ENCODE measurements at regions not wholly inside any gene's neighbourhood (a gene's known extent, or its start where the extent isn't known, plus 50 kb on each side); places are given as distances from the start of the nearest gene placed in this dataset.
A peak's percentile ranks its signal among the peaks of the same experiment; 100 is the strongest.

GRCh38 chr6:156182356-156182755 is 594.8 kb upstream of the ARID1B start (continued):
- TF ChIP-seq CTCF (IDR thresholded peaks at IDR 0.05) (no peak), HOXA7 (CRISPR knock-in tag; IDR thresholded peaks at IDR 0.05) (no peak), MAZ (IDR thresholded peaks at IDR 0.05; ENCODE audit: borderline replicate concordance, low read depth, low read length) (no peak), MAFK (IDR thresholded peaks at IDR 0.05; ENCODE audit: partially characterized antibody) (no peak), JUN (IDR thresholded peaks at IDR 0.05) (no peak), CBX8 (IDR thresholded peaks at IDR 0.05) (no peak), ZNF302 (CRISPR knock-in tag; IDR thresholded peaks at IDR 0.05) (no peak), MYC (IDR thresholded peaks at IDR 0.05; ENCODE audit: borderline replicate concordance, low read length) (no peak), EHMT2 (IDR thresholded peaks at IDR 0.05; ENCODE audit: low read depth) (no peak), FOXS1 (CRISPR knock-in tag; IDR thresholded peaks at IDR 0.05) (no peak), EP300 (IDR thresholded peaks at IDR 0.05) (no peak), HEYL (CRISPR knock-in tag; IDR thresholded peaks at IDR 0.05) (no peak), RFX5 (IDR thresholded peaks at IDR 0.05) (no peak)

- ChIA-PET POLR2A (no interaction called here), CTCF (no interaction called here)
- Histone ChIP-seq H3K4me1 (no peaks in the 10 kb centered on the region), H3K9me3 (no peaks in the 10 kb centered on the region), H3K4me3 (no peak overlapping the region), H3K27ac (no peak overlapping the region), H3K4me2 (no peak overlapping the region)
- 13% methylated on average over 6 of the region's 6 CpGs for WGBS (ENCODE audit: missing lambda C conversion rate)
- no peak for TF ChIP-seq KDM1A (IDR thresholded peaks at IDR 0.05; ENCODE audit: low read depth)
- TF ChIP-seq CTCF (IDR thresholded peaks at IDR 0.05): no peak
- no peak for DNase-seq (ENCODE audit: low read depth in 1 of 2, low spot score in 1 of 2)
- ATAC-seq: no peak
- no peak for FAIRE-seq
Observed at GRCh38 chr6:156181506-156181905, 595.7 kb upstream of the ARID1B start.

- FAIRE-seq (no peak), DNase-seq (ENCODE audit: low read depth in 1 of 2, low spot score in 1 of 2) (peak; percentile 2 to 29), ATAC-seq (peak; percentile 54 to 61; a peak in 5 of 6 replicates)
- TF ChIP-seq RAD21 (conservative IDR thresholded peaks at IDR 0.05 in 1 of 2, IDR thresholded peaks at IDR 0.05 in 1 of 2) (peak; percentile 15 to 20; a peak in 1 of 5 replicates), BHLHE40 (IDR thresholded peaks at IDR 0.05; ENCODE audit: low read depth, low read length) (no peak)
- ChIA-PET CTCF (no interaction called here), POLR2A (no interaction called here)
- no peak overlapping the region; the same call in 2 of the 3 replicates for H3K4me2 ChIP-seq
- H3K4me3 ChIP-seq: no peak overlapping the region
- H3K9me3 ChIP-seq: no peaks in the 10 kb centered on the region
- no peak overlapping the region for H3K27ac ChIP-seq
- WGBS (ENCODE audit: missing lambda C conversion rate): 32% methylated on average over 12 of the region's 12 CpGs
- H3K4me1 ChIP-seq: no peaks in the 10 kb centered on the region
Observed at GRCh38 chr6:156175971-156176421, 601.2 kb upstream of the ARID1B start.

- no peak for FAIRE-seq
- Histone ChIP-seq H3K27ac (no peak overlapping the region), H3K4me1 (no peaks in the 10 kb centered on the region), H3K4me2 (no peak overlapping the region), H3K4me3 (no peak overlapping the region), H3K9me3 (no peaks in the 10 kb centered on the region)
- TF ChIP-seq PHF8 (IDR thresholded peaks at IDR 0.05; ENCODE audit: borderline replicate concordance, low read depth) (no peak), JUN (IDR thresholded peaks at IDR 0.05) (no peak), SMC3 (IDR thresholded peaks at IDR 0.05) (no peak), NR3C1 (IDR thresholded peaks at IDR 0.05) (no peak), CBX2 (IDR thresholded peaks at IDR 0.05; ENCODE audit: borderline replicate concordance, low read depth) (no peak)
- no peak for ATAC-seq
- no peak for DNase-seq (ENCODE audit: low read depth in 1 of 2, low spot score in 1 of 2)
- POLR2A ChIA-PET: no interaction called here
- 20% methylated on average over 3 of the region's 3 CpGs for WGBS (ENCODE audit: missing lambda C conversion rate)
- CTCF ChIA-PET: no interaction called here
Observed at GRCh38 chr6:156175433-156175832, 601.7 kb upstream of the ARID1B start.

Measured in A549 (cell line).